Left ventricle myocardium inferior (tissue), 1 donor: ENCODE measurements at regions not wholly inside any gene's neighbourhood (a gene's known extent, or its start where the extent isn't known, plus 50 kb on each side); places are given as distances from the start of the nearest gene placed in this dataset.
"Not testable (repeated sequence)": the region's sequence is repeated elsewhere in the genome, so short reads cannot be mapped to it uniquely, and the experiment has no call there.

Experiments
- DNase-seq: peaks from one replicate; pipeline ENCODE4 v3.0.0-alpha.2; 2020
- H3K27ac ChIP-seq: fragments of 200-600 bp; replicated peaks from 2 replicates; pipeline ENCODE4 v1.8.0; 2021
- H3K27me3 ChIP-seq: fragments of 200-600 bp; 2 replicates; pipeline ENCODE4 v1.8.0; 2021; ENCODE audit warnings: low read depth
- H3K36me3 ChIP-seq: fragments of 200-600 bp; 2 replicates; pipeline ENCODE4 v1.8.0; 2021
- H3K4me1 ChIP-seq: fragments of 200-600 bp; 2 replicates; pipeline ENCODE4 v1.8.0; 2021
- H3K4me3 ChIP-seq: fragments of 200-600 bp; 2 replicates; pipeline ENCODE4 v1.8.0; 2021; ENCODE audit warnings: mild to moderate bottlenecking, moderate library complexity
- H3K9me3 ChIP-seq: fragments of 200-600 bp; replicated peaks from 2 replicates; pipeline ENCODE4 v1.8.0; 2021
- intact Hi-C: fragments of 100-400 bp; cut with micrococcal nuclease; formaldehyde crosslinking; loops from one replicate; pipeline ENCODE4 v1.11.0; 2022
- donor health status: DM: no; HTN: yes; CAD: no; lungs with severe emphysema.

DNA sequence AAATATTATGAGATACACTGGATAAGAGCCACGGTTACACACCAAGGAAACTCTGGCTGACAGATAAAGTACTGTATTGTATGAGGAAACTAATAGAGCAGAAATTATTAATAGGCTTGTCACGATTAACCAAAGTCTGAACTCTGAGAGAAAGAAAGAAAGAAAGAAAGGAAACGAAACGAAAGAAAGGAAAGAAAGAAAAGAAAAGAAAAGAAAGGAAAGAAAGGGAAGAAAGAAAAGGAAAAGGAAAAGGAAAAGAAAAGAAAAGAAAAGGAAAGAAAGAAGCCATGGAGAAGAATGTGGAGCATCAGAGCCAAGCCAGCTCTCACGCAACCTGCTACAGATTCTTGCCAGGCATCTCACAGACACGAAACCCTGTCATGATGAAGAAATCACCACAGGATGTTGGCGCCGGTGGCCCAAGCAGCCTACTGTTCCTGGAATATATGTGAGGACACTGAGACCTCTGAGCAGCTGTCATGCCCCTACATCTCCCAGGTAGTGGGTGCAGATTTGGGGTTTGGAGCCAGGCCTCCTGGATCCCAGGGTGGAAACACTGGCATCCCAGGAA lies 187.4 kb upstream of the LRRC61 start:
- H3K27ac ChIP-seq, DNase-seq, H3K9me3 ChIP-seq, H3K4me1 ChIP-seq, H3K36me3 ChIP-seq, intact Hi-C loops, H3K4me3 ChIP-seq: not testable (repeated sequence)
- H3K27me3 ChIP-seq = peaks cover 20% of the 10 kb centered on the region

DNA sequence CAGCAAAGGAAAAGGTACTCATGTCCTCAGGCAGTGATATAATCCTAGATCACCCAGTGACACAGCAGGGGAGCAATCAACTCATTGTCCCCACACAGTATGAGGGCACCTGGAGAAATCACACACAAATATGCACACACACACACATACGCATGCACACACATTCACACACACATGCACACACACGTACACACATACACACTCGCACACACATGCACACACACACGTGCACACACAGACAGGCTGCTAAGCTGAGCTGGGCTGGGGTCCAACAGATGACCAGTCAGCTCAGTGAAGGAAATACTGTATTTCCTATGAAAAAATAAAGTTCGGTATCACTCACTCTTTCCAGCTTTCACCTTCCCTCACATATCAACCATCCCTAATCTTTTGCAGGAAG lies 183.3 kb upstream of the LRRC61 start:
- not testable (repeated sequence) for H3K9me3 ChIP-seq

DNA sequence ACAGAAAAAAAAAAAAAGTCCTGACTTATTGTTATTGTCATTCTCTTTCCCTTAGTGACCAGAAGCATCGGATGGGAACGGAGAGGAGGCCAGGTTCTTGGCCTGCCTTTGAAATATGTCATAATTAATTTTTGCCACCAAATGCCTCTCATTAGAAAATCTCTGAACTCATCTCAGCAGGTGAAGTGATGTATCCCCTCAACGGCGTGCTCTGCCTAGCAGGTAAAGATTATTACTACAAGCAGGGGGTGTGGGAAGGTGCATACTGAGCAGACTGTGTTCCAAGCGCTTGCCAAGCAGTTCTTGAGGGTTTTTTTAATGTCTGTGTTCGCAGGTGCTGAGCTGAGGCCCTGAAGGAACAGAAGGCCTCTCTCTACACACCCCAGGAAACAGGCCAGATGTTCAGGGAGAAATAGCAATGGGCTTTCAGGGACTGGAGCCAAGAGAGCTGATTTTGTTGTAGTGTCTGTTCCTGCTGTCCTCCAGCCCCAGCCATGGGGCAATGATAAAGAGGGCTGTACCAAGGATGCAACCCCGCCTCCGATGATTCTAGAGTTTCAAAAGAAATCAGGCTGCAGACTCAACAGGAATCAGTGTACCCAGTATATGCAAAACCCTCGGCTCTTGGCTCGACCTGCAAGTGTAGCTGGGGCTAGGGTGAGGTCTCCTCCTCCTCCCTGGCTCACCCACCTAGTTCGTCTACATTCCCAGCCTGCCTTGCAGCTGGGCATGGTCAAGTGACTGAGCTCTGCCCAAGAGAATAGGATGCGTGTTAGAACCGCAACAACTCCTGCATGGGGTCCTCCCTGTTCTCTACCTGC lies 181.4 kb upstream of the LRRC61 start:
- H3K9me3 ChIP-seq, H3K4me3 ChIP-seq, intact Hi-C loops, H3K36me3 ChIP-seq, H3K27ac ChIP-seq, H3K4me1 ChIP-seq, H3K27me3 ChIP-seq, DNase-seq: not testable (repeated sequence)

More for the DNA sequence above, 183.3 kb upstream of the LRRC61 start:
- peaks cover 19% of the 10 kb centered on the region for H3K27me3 ChIP-seq
- DNase-seq, H3K36me3 ChIP-seq, H3K4me3 ChIP-seq, H3K27ac ChIP-seq, H3K4me1 ChIP-seq, intact Hi-C loops: not testable (repeated sequence)

DNA sequence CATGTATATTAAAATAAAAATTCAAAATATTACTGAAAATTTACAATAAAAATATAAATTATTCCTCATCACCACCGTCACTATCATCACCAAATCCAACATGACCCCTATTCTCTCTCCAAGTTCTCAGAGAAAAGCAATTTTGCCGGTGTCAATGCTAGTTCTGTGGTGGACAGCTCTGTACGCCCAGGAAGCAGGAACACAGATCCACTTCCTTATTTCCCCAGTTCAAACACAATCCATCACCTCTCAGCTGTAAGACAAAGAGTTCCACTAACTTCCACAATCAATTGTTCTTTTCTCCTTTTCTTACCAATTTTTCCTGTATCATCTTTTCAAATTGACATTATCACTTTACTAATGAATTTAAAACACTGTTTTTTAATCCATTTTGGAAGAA lies 177.0 kb upstream of the LRRC61 start:
- intact Hi-C loops, H3K27me3 ChIP-seq, H3K4me1 ChIP-seq, H3K36me3 ChIP-seq, H3K4me3 ChIP-seq, H3K27ac ChIP-seq, DNase-seq, H3K9me3 ChIP-seq: not testable (repeated sequence)

DNA sequence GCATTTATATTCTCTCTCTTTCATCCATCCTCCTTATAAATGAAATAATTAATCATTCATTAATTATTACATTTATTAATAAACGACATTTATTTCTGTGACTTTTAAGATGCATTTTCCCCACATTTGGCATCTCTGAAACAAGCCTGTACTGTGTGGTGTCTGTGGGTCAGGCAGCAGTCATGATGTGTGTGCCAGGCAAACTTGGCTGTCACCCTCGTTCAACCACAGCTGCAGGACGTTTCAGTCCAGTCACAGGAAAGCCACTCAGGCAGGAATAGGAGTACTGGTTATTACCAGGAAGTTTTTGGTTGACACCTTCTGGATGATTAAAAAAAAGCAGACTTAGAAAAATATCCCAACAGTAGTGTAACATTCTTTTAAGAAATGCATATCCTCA lies 175.6 kb upstream of the LRRC61 start:
- DNase-seq, H3K27me3 ChIP-seq, H3K36me3 ChIP-seq, H3K4me3 ChIP-seq, H3K27ac ChIP-seq, H3K9me3 ChIP-seq, H3K4me1 ChIP-seq, intact Hi-C loops: not testable (repeated sequence)

DNA sequence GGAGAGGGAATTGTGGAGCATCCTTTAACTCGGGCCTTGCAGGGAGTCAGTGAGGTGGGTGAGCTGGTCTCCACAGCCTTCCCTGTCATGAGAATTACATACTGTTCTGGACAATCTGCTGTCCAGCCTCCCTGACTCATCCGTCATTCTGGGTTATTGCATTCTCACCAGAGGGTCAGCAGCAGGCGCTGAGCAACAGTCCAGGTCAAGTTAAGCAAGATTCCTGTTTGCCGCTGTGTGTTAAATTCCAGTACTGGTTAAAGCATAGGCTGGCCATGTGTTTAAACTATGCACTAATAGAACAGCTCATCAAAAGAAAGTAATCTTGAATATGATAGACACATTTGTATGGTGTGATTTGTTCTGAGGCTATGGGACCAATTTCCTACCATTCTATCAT lies 167.1 kb upstream of the LRRC61 start:
- H3K4me3 ChIP-seq, H3K4me1 ChIP-seq, H3K27me3 ChIP-seq, DNase-seq, H3K36me3 ChIP-seq, H3K9me3 ChIP-seq, intact Hi-C loops, H3K27ac ChIP-seq: not testable (repeated sequence)

DNA sequence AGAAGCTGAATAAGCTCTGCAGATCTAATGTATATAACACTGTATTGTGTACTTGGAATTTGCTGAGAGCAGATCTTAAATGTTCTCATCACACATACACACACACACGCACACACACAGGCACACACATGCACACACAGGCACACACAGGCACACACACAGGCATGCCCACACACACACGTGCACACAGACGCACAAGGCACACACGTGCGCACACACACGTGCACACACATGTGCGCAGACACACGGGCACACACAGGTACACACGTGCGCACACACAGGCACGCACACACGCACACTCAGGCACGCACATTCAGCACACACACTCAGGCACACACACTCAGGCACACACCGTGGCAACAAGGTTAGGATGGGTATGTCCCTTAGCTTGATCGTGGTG lies 164.5 kb upstream of the LRRC61 start:
- H3K27ac ChIP-seq, H3K27me3 ChIP-seq, intact Hi-C loops, H3K4me3 ChIP-seq, H3K4me1 ChIP-seq, H3K9me3 ChIP-seq, H3K36me3 ChIP-seq, DNase-seq: not testable (repeated sequence)

DNA sequence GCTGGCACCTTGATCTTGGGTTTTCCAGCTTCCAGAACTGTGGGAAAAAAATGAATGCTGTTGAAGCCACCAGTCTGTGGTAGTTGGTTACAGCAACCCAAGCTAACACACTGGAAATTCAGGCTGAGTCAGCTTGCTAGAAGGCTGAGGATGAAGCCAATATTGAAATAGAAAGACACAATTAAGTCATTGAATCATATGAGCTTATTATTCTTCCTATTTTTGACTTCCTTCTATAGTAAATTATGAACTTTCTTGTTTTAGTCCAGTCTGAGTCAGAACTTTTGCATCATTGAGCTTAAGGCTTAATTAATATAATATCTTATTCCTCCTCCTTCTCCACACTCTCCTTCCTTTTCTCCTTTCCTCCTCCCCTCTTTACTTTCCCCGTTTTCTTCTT lies 153.6 kb upstream of the LRRC61 start:
- DNase-seq, H3K4me3 ChIP-seq, intact Hi-C loops, H3K27ac ChIP-seq, H3K27me3 ChIP-seq, H3K36me3 ChIP-seq, H3K9me3 ChIP-seq, H3K4me1 ChIP-seq: not testable (repeated sequence)

DNA sequence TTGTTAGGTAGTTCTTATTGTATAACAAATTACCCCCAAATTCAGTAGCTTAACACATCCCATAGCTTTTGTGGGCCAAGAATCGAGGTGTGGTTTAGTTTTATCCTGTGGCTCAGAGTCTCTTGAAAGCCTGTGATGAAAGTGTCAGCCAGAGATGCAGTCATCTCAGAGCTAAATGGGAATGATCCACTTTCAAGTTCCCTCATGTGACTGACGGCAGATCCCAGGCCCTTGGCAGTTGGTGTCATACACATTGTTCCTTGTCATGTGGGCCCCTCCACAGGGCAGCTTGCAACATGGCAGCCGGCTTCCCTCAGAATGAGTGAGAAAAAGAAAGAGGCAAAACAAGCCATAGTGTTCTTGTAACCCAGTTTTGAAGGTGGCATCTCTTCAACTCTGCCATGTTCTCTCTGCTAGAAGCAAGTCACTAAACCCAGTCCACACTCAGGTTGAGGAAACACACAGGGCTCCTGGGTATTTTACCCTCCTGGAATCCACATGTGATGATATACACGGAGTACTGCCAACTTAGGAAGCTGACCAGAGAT lies 153.1 kb upstream of the LRRC61 start:
- H3K27me3 ChIP-seq, H3K4me3 ChIP-seq, H3K27ac ChIP-seq, H3K4me1 ChIP-seq, H3K36me3 ChIP-seq, DNase-seq, H3K9me3 ChIP-seq, intact Hi-C loops: not testable (repeated sequence)

DNA sequence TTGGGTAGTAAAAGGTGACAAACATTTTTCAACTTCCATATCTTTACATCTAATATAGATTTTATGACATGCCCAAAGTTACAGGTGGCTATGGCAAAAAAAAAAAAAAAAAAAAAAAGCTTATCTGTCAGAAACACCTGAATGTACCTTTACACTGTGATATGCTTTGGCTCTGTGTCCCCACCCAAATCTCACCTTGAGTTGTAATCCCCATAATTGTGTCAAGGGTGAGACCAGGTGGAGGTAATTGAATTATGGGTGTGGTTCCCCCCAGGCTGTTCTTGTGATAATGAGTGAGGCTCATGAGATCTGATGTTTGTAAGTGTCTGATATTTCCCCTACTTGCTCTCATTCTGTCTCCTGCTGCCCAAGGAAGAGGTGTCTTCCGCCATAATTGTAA lies 139.6 kb upstream of the LRRC61 start:
- H3K27me3 ChIP-seq, H3K9me3 ChIP-seq, H3K27ac ChIP-seq, H3K4me3 ChIP-seq, H3K4me1 ChIP-seq, DNase-seq, intact Hi-C loops, H3K36me3 ChIP-seq: not testable (repeated sequence)

DNA sequence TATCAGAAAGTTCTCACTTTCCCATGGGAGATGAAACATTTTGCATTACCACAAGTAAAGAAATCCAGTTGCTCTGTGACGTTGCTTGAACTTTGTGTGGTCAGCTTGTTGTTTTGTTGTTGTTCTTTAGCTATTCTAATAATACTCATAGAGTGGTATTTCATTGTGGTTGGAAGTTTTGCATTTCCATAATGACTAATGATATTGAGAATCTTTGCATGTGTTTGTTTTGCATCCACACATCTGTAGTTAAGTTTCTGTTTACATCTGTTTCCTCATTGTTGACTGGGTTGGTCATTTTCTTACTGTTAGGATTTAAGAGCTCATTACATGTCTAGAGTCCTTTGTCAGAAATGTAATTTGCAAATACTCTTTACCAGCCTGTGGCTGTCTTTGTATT lies 133.2 kb upstream of the LRRC61 start:
- H3K4me1 ChIP-seq, H3K9me3 ChIP-seq, intact Hi-C loops, H3K27ac ChIP-seq, H3K36me3 ChIP-seq, DNase-seq, H3K27me3 ChIP-seq, H3K4me3 ChIP-seq: not testable (repeated sequence)

DNA sequence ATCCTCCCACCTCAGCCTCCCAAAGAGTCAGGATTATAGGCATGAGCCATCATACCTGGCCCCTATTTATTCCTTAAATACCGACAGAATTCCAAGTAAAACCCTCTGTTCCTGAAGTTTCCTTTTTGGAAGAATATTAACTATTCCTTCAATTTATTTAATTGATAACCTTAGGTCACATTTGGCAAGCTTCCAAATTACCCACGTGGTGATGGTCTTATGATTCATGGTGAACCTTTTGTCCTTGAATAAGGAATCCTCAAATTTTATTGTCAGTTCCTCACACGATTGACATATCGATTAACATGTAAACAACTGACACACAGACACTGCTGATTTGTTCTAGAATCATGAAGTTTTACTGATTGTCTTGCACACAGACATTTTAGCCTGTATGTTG lies 130.6 kb upstream of the LRRC61 start:
- H3K27me3 ChIP-seq, H3K27ac ChIP-seq, H3K36me3 ChIP-seq, H3K4me1 ChIP-seq, H3K4me3 ChIP-seq, DNase-seq, H3K9me3 ChIP-seq, intact Hi-C loops: not testable (repeated sequence)

DNA sequence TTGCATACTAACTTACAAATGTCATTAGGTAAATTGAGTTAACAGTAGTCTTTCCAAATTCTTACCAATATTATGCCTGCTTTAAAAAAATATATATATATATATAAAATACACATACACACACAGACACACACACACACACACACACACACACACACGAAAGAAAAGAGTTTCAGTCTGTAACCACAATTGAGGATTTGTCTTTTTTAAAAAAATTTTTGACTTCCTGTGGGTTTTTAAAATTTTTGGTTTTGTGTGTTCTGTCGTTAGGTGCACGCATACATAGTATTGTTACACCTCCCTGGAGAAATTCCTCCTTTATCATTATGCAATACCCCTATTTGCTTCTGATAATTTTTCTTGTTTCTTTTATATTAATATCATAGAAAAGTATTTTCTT lies 129.3 kb upstream of the LRRC61 start:
- H3K27ac ChIP-seq, H3K9me3 ChIP-seq, H3K4me3 ChIP-seq, H3K27me3 ChIP-seq, DNase-seq, intact Hi-C loops, H3K4me1 ChIP-seq, H3K36me3 ChIP-seq: not testable (repeated sequence)
